NCI-H524 (cell line): ENCODE measurements at regions not wholly inside any gene's neighbourhood (a gene's known extent, or its start where the extent isn't known, plus 50 kb on each side); places are given as distances from the start of the nearest gene placed in this dataset.
"Not testable (repeated sequence)": the region's sequence is repeated elsewhere in the genome, so short reads cannot be mapped to it uniquely, and the experiment has no call there.

Source experiments
- DNase-seq, 2 experiments: peaks; one replicate each; lab custom pipeline; 2025; lab: John Stamatoyannopoulos, UW

- not testable (repeated sequence) for DNase-seq
Observed at GRCh38 chr5:174917435-174917834, 193.1 kb downstream of the MSX2 start.

GRCh38 chr5:174916924-174917323, 192.5 kb downstream of the MSX2 start:
- DNase-seq, result not testable (repeated sequence)

- DNase-seq, result no peak
Observed at GRCh38 chr5:174916227-174916626, 191.8 kb downstream of the MSX2 start.

GRCh38 chr5:174911118-174911517, 186.7 kb downstream of the MSX2 start:
- no peak for DNase-seq

GRCh38 chr5:174910245-174910737, 185.9 kb downstream of the MSX2 start:
- peak; percentile 45 to 70 for DNase-seq

- peak; percentile 80 to 92 for DNase-seq
Observed at GRCh38 chr5:174903172-174903732, 178.9 kb downstream of the MSX2 start.

GRCh38 chr5:174901336-174901735, 177.0 kb downstream of the MSX2 start:
- DNase-seq, result no peak

GRCh38 chr5:174900240-174900865, 176.0 kb downstream of the MSX2 start:
- peak in 1 of 2 experiments; percentile 43 for DNase-seq

- no peak for DNase-seq
Observed at GRCh38 chr5:174897281-174897950, 173.0 kb downstream of the MSX2 start.

GRCh38 chr5:174895360-174895759, 171.0 kb downstream of the MSX2 start:
- DNase-seq, result no peak

GRCh38 chr5:174892742-174893141, 168.4 kb downstream of the MSX2 start:
- DNase-seq, result no peak

GRCh38 chr5:174880412-174881200, 156.2 kb downstream of the MSX2 start:
- not testable (repeated sequence) for DNase-seq

GRCh38 chr5:174877987-174878386, 153.6 kb downstream of the MSX2 start:
- no peak for DNase-seq

GRCh38 chr5:174872271-174872670, 147.9 kb downstream of the MSX2 start:
- no peak for DNase-seq

GRCh38 chr5:174852143-174852542, 127.8 kb downstream of the MSX2 start:
- DNase-seq, result no peak

- no peak for DNase-seq
Observed at GRCh38 chr5:174850565-174851169, 126.3 kb downstream of the MSX2 start.

- DNase-seq, result no peak
Observed at GRCh38 chr5:174849426-174849825, 125.0 kb downstream of the MSX2 start.

- DNase-seq, result no peak
Observed at GRCh38 chr5:174844971-174845370, 120.6 kb downstream of the MSX2 start.

- DNase-seq, result no peak
Observed at GRCh38 chr5:174843263-174844250, 119.2 kb downstream of the MSX2 start.

- DNase-seq, result no peak
Observed at GRCh38 chr5:174840435-174840834, 116.1 kb downstream of the MSX2 start.

- no peak for DNase-seq
Observed at GRCh38 chr5:174839196-174839595, 114.8 kb downstream of the MSX2 start.
